ENCODE measurements at regions not wholly inside any gene's neighbourhood (a gene's known extent, or its start where the extent isn't known, plus 50 kb on each side); places are given as distances from the start of the nearest gene placed in this dataset.

GRCh38 chr1:193939585-193939984 lies 753.2 kb upstream of the B3GALT2 start:
- H3K27ac Mint-ChIP-seq, result no peak overlapping the region
- H3K9me3 Mint-ChIP-seq, result no peaks in the 10 kb centered on the region
- TF ChIP-seq CTCF (IDR thresholded peaks at IDR 0.05), result no peak
- H3K27me3 Mint-ChIP-seq (ENCODE audit: insufficient read depth), result peaks cover 1% of the 10 kb centered on the region
- H3K36me3 Mint-ChIP-seq (ENCODE audit: low read depth), result no peaks in the 10 kb centered on the region
- H3K4me1 Mint-ChIP-seq (ENCODE audit: low read depth), result no peaks in the 10 kb centered on the region
- H3K4me3 Mint-ChIP-seq, result no peak overlapping the region
- DNase-seq, result no peak

- H3K4me3 Mint-ChIP-seq, result no peak overlapping the region
- peaks cover 1% of the 10 kb centered on the region for H3K27me3 Mint-ChIP-seq (ENCODE audit: insufficient read depth)
- no peak for TF ChIP-seq CTCF (IDR thresholded peaks at IDR 0.05)
- H3K9me3 Mint-ChIP-seq, result no peaks in the 10 kb centered on the region
- no peaks in the 10 kb centered on the region for H3K36me3 Mint-ChIP-seq (ENCODE audit: low read depth)
- no peak for DNase-seq
- no peaks in the 10 kb centered on the region for H3K4me1 Mint-ChIP-seq (ENCODE audit: low read depth)
- no peak overlapping the region for H3K27ac Mint-ChIP-seq
Observed at GRCh38 chr1:193937308-193937707, 750.9 kb upstream of the B3GALT2 start.

GRCh38 chr1:193932979-193933378 lies 746.6 kb upstream of the B3GALT2 start:
- no peak overlapping the region for H3K4me3 Mint-ChIP-seq
- no peaks in the 10 kb centered on the region for H3K27me3 Mint-ChIP-seq (ENCODE audit: insufficient read depth)
- H3K9me3 Mint-ChIP-seq, result no peaks in the 10 kb centered on the region
- DNase-seq, result no peak
- no peak for TF ChIP-seq CTCF (IDR thresholded peaks at IDR 0.05)
- no peaks in the 10 kb centered on the region for H3K36me3 Mint-ChIP-seq (ENCODE audit: low read depth)
- no peaks in the 10 kb centered on the region for H3K4me1 Mint-ChIP-seq (ENCODE audit: low read depth)
- H3K27ac Mint-ChIP-seq, result no peak overlapping the region

GRCh38 chr1:193931356-193931755 lies 744.9 kb upstream of the B3GALT2 start:
- Mint-ChIP-seq H3K27ac (no peak overlapping the region), H3K4me1 (ENCODE audit: low read depth) (no peaks in the 10 kb centered on the region), H3K9me3 (no peaks in the 10 kb centered on the region; the same call in 1 of the 2 replicates)

GRCh38 chr1:193929374-193930033 lies 743.1 kb upstream of the B3GALT2 start:
- no peaks in the 10 kb centered on the region for H3K36me3 Mint-ChIP-seq (ENCODE audit: low read depth)
- H3K27me3 Mint-ChIP-seq (ENCODE audit: insufficient read depth), result peaks cover 6% of the 10 kb centered on the region; the same call in 1 of the 2 replicates
- no peaks in the 10 kb centered on the region for H3K4me1 Mint-ChIP-seq (ENCODE audit: low read depth)
- TF ChIP-seq CTCF (IDR thresholded peaks at IDR 0.05), result no peak
- no peaks in the 10 kb centered on the region; the same call in 1 of the 2 replicates for H3K9me3 Mint-ChIP-seq
- no peak overlapping the region for H3K27ac Mint-ChIP-seq
- DNase-seq, result no peak
- no peak overlapping the region for H3K4me3 Mint-ChIP-seq

More at GRCh38 chr1:193931356-193931755, 744.9 kb upstream of the B3GALT2 start:
- H3K36me3 Mint-ChIP-seq (ENCODE audit: low read depth), result no peaks in the 10 kb centered on the region
- H3K4me3 Mint-ChIP-seq, result no peak overlapping the region
- DNase-seq, result no peak
- no peak for TF ChIP-seq CTCF (IDR thresholded peaks at IDR 0.05)
- peaks cover 6% of the 10 kb centered on the region; the same call in 1 of the 2 replicates for H3K27me3 Mint-ChIP-seq (ENCODE audit: insufficient read depth)
